K562 (cell line): ENCODE measurements at regions not wholly inside any gene's neighbourhood (a gene's known extent, or its start where the extent isn't known, plus 50 kb on each side); places are given as distances from the start of the nearest gene placed in this dataset.
A peak's percentile ranks its signal among the peaks of the same experiment; 100 is the strongest.

Experiments used
- ATAC-seq: fragments of 200-7000 bp; cut with Tn5 transposase; 3 replicates; pipeline ENCODE4 v1.9.1; 2020; ENCODE audit warnings: moderate library complexity
- BruUV-seq: library from RNA; stranded (reverse); fragments of 400-500 nt; replicated peaks from 2 replicates; lab custom pipeline; 2021; lab: Mats Ljungman, UMichigan
- CTCF ChIA-PET: fragments of 300-600 bp; formaldehyde crosslinking; extraction: SDS; loops from one replicate; lab custom pipeline; 2021; ENCODE audit warnings: low intra/inter-chr PET ratio; lab: Yijun Ruan, JAX
- POLR2A ChIA-PET: fragments of 300-600, 350-650 bp; sonication (Branson Sonifier 250); formaldehyde crosslinking; extraction: SDS; loops from one replicate; lab custom pipeline; 2021; ENCODE audit warnings: antibody characterized with exemption, inconsistent platforms; lab: Yijun Ruan, JAX
- DNase-seq, 4 experiments: peaks; one replicate each; pipeline versions ENCODE4 v3.0.0 to v3.0.0-alpha.2; 2011 to 2018; ENCODE audit warnings: low spot score in 3 of 4, mixed read lengths in 3 of 4; ENCODE audit errors: extremely low read depth in 1 of 4
- FAIRE-seq: peaks from 2 replicates; lab custom pipeline; 2011; peaks lifted over from hg19 to GRCh38; lab: Jason Lieb, UNC
- H2AFZ ChIP-seq: 2 replicates; pipeline ENCODE4 v1.6.0; 2011; ENCODE audit warnings: low read depth, low read length, control low read depth, inconsistent platforms
- H3K27ac ChIP-seq: fragments of 200-600 bp; 3 replicates; pipeline ENCODE4 v1.8.0; 2011; ENCODE audit warnings: low read depth, mild to moderate bottlenecking, control low read depth, inconsistent platforms, low read length, moderate library complexity, mixed read lengths; ENCODE audit errors: extremely low read depth
- H3K27me3 ChIP-seq, 2 experiments: fragments of 300-600 bp in 1 of 2; 2 replicates in 1 of 2; 3 replicates in 1 of 2; pipeline versions ENCODE4 v1.6.0 to v1.8.0; 2011; ENCODE audit warnings: inconsistent platforms in 2 of 2, low read length in 2 of 2, mild to moderate bottlenecking in 1 of 2, mixed read lengths in 1 of 2, moderate library complexity in 1 of 2; ENCODE audit not compliant: control insufficient read depth in 2 of 2, insufficient read depth in 2 of 2
- H3K36me3 ChIP-seq: fragments of 300-600 bp; 3 replicates; pipeline ENCODE4 v1.8.0; 2011; ENCODE audit warnings: mild to moderate bottlenecking, low read length, inconsistent platforms; ENCODE audit not compliant: control insufficient read depth, insufficient read depth
- H3K4me1 ChIP-seq, 2 experiments: fragments of 200-600 bp in 1 of 2; replicated peaks in 1 of 2; 2 replicates in 1 of 2; 3 replicates in 1 of 2; pipeline versions ENCODE4 v1.5.1 to v1.8.0; 2011; ENCODE audit warnings: inconsistent platforms in 2 of 2, low read length in 2 of 2, mild to moderate bottlenecking in 1 of 2, mixed read lengths in 1 of 2, moderate library complexity in 1 of 2; ENCODE audit not compliant: control insufficient read depth in 2 of 2, insufficient read depth in 2 of 2
- H3K4me2 ChIP-seq: 2 replicates; pipeline ENCODE4 v1.6.1; 2011; ENCODE audit warnings: low read length, control low read depth, inconsistent platforms, mixed read lengths; ENCODE audit not compliant: insufficient read depth
- H3K4me3 ChIP-seq: fragments of 200-600 bp; sonication (generic), shearing (Covaris generic); 2 replicates; pipeline ENCODE4 v1.5.1; 2016; ENCODE audit warnings: control low read depth, inconsistent platforms
- H3K79me2 ChIP-seq: fragments of 200-600 bp; 3 replicates; pipeline ENCODE4 v1.8.0; 2011; ENCODE audit warnings: low read length, inconsistent platforms; ENCODE audit not compliant: control insufficient read depth, insufficient read depth
- H3K9ac ChIP-seq, 2 experiments: 2 replicates each; pipeline versions ENCODE4 v1.6.0 to v1.6.1; 2011; ENCODE audit warnings: low read depth in 2 of 2, low read length in 2 of 2, control low read depth in 1 of 2, inconsistent platforms in 1 of 2, mild to moderate bottlenecking in 1 of 2, mixed read lengths in 1 of 2; ENCODE audit not compliant: insufficient read depth in 1 of 2
- H3K9me1 ChIP-seq: one replicate; pipeline ENCODE4 v1.6.0; 2011; ENCODE audit warnings: inconsistent platforms, mild to moderate bottlenecking, low read length, moderate library complexity; ENCODE audit not compliant: control insufficient read depth, insufficient read depth
- H3K9me3 ChIP-seq: replicated peaks from 2 replicates; pipeline ENCODE4 v1.5.1; 2011; ENCODE audit warnings: low read depth, low read length, inconsistent platforms; ENCODE audit not compliant: control insufficient read depth, insufficient read depth
- H4K20me1 ChIP-seq: replicated peaks from 2 replicates; pipeline ENCODE4 v1.6.1; 2011; ENCODE audit warnings: low read length, inconsistent platforms, mixed read lengths; ENCODE audit not compliant: control insufficient read depth, insufficient read depth
- AFF1 ChIP-seq, 2 experiments: fragments of 450-650 bp; IDR thresholded peaks; 2 replicates each; pipeline ENCODE4 v1.6.1; 2018; ENCODE audit warnings: mild to moderate bottlenecking in 2 of 2, low read depth in 1 of 2; ENCODE audit not compliant: partially characterized antibody in 2 of 2
- ARHGAP35 ChIP-seq: fragments of 450-650 bp; IDR thresholded peaks from 2 replicates; pipeline ENCODE4 v1.6.1; 2018; ENCODE audit not compliant: partially characterized antibody
- CBFA2T3 ChIP-seq: fragments of 450-650 bp; IDR thresholded peaks from 2 replicates; pipeline ENCODE4 v1.6.1; 2017
- CHD2 ChIP-seq: IDR thresholded peaks from 2 replicates; pipeline ENCODE4 v1.6.1; 2011; ENCODE audit warnings: low read depth, low read length
- HNRNPH1 ChIP-seq: fragments of 200-400 bp; formaldehyde crosslinking; optimal IDR thresholded peaks from 2 replicates; pipeline ENCODE3; 2017; ENCODE audit warnings: low read depth, mild to moderate bottlenecking, low read length, moderate library complexity
- POLR2AphosphoS2 ChIP-seq: IDR thresholded peaks from 2 replicates; pipeline ENCODE4 v1.6.1; 2012; ENCODE audit warnings: low read length, improper control_type of control experiment
- POLR2H ChIP-seq: IDR thresholded peaks from 2 replicates; pipeline ENCODE4 v1.6.1; 2016; ENCODE audit warnings: missing genetic modification characterization, low read depth, mild to moderate bottlenecking, control low read depth, missing compliant biosample characterization, moderate library complexity
- SNIP1 ChIP-seq: fragments of 450-650 bp; IDR thresholded peaks from 2 replicates; pipeline ENCODE4 v1.7.1; 2017; ENCODE audit warnings: low read depth, mild to moderate bottlenecking
- TCF3 ChIP-seq: sonication (generic); formaldehyde crosslinking; IDR thresholded peaks from 2 replicates; pipeline ENCODE4 v1.4.0; 2020; ENCODE audit warnings: mild to moderate bottlenecking, missing genetic modification reagents
- TFE3 ChIP-seq: fragments of 450-650 bp; formaldehyde crosslinking; IDR thresholded peaks from 2 replicates; pipeline ENCODE4 v1.4.0; 2020; ENCODE audit warnings: mild to moderate bottlenecking, mixed read lengths
- USF2 ChIP-seq: sonication (generic); formaldehyde crosslinking; IDR thresholded peaks from 2 replicates; pipeline ENCODE4 v1.5.0; 2020; ENCODE audit warnings: missing genetic modification reagents
- ZC3H4 ChIP-seq: sonication (generic); formaldehyde crosslinking; IDR thresholded peaks from 2 replicates; pipeline ENCODE4 v1.9.0; 2021; ENCODE audit warnings: missing genetic modification reagents, borderline replicate concordance
- ZKSCAN1 ChIP-seq: fragments of 150-350 bp; IDR thresholded peaks from 2 replicates; pipeline ENCODE4 v1.6.1; 2016; ENCODE audit warnings: low read depth, low read length
- ZNF124 ChIP-seq: sonication (generic); formaldehyde crosslinking; IDR thresholded peaks from 2 replicates; pipeline ENCODE4 v1.8.1; 2022; ENCODE audit warnings: missing genetic modification reagents
- ZNF184 ChIP-seq: sonication (generic); formaldehyde crosslinking; IDR thresholded peaks from 2 replicates; pipeline ENCODE4 v1.5.0; 2020; ENCODE audit warnings: missing genetic modification reagents
- ZNF197 ChIP-seq: fragments of 200-800 bp; sonication (Bioruptor generic); IDR thresholded peaks from 2 replicates; pipeline ENCODE4 v1.6.1; 2016; ENCODE audit warnings: low read depth, missing genetic modification characterization, missing compliant biosample characterization
- ZNF232 ChIP-seq: sonication (generic); formaldehyde crosslinking; IDR thresholded peaks from 2 replicates; pipeline ENCODE4 v1.8.0; 2022; ENCODE audit warnings: mild to moderate bottlenecking, missing genetic modification reagents
- ZNF717 ChIP-seq: fragments of 250-450 bp; sonication (Bioruptor Pico); IDR thresholded peaks from 2 replicates; pipeline ENCODE4 v1.5.0; 2021
- ZSCAN29 ChIP-seq: fragments of 450-650 bp; IDR thresholded peaks from 2 replicates; pipeline ENCODE4 v1.6.1; 2017
- WGBS: fragments of 100-300 bp; shearing (Covaris generic); methylation state at CpG from one replicate; pipeline ENCODE4 v1.1.6; 2016; ENCODE audit warnings: low coverage, mixed read lengths; ENCODE audit not compliant: insufficient coverage; ENCODE audit errors: missing lambda C conversion rate; 5-methylcytosine and 5-hydroxymethylcytosine counted together
- in situ Hi-C: fragments of 300-500 bp; cut with MboI; formaldehyde crosslinking; loops from 4 replicates; pipeline ENCODE4 v1.15.0; 2018; ENCODE audit warnings: inconsistent platforms, mixed read lengths
- intact Hi-C: fragments of 100-400 bp; cut with micrococcal nuclease; formaldehyde crosslinking; loops from 2 replicates; pipeline ENCODE4 v1.14.2; 2022

GRCh38 chr6:21523652-21524051 is 69.9 kb upstream of the SOX4 start:
- ATAC-seq: no peak; the same call in 2 of the 3 replicates
- Histone ChIP-seq H3K9me1 (no peaks in the 10 kb centered on the region), H3K9ac (no peak overlapping the region), H3K9me3 (no peaks in the 10 kb centered on the region), H3K4me1 (no peaks in the 10 kb centered on the region), H3K27me3 (peaks cover 15 to 19% of the 10 kb centered on the region in 2 experiments; a peak in 4 of 5 replicates), H3K36me3 (no peaks in the 10 kb centered on the region), H3K4me3 (no peak overlapping the region), H2AFZ (no peak overlapping the region), H3K27ac (no peak overlapping the region), H3K79me2 (no peaks in the 10 kb centered on the region), H3K4me2 (no peak overlapping the region), H4K20me1 (no peaks in the 10 kb centered on the region)
- intact Hi-C loops (no loop called here), in situ Hi-C loops (no loop called here)
- 2% methylated on average over 3 of the region's 3 CpGs for WGBS
- CTCF ChIA-PET: no interaction called here
- BruUV-seq: no TSS peak
- POLR2A ChIA-PET: interaction anchor here (1.3 kb wide), 1 partner anchor 12 kb away, joined by 6 read pairs; no protein-coding TSS in a partner anchor
- peak in 2 of 4 experiments; percentile 16 to 18 for DNase-seq
- FAIRE-seq: no peak
- TF ChIP-seq USF2 (peak; percentile 36), ZNF184 (CRISPR knock-in tag) (no peak), ZNF232 (no peak), ZC3H4 (CRISPR knock-in tag) (no peak), CHD2 (no peak), TFE3 (no peak), CBFA2T3 (peak; percentile 50), POLR2AphosphoS2 (no peak), ZNF124 (CRISPR knock-in tag) (no peak), TCF3 (CRISPR knock-in tag) (0 out of 2 replicates have a peak, but pooled peaks have one; percentile 23), ZKSCAN1 (no peak), POLR2H (tag) (no peak), ZSCAN29 (no peak), ARHGAP35 (no peak), ZNF197 (CRISPR knock-in tag) (no peak), SNIP1 (no peak), HNRNPH1 (no peak), ZNF717 (CRISPR knock-in tag) (no peak), AFF1 (IDR thresholded peaks at IDR 0.05; ENCODE audit: low read depth in 1 of 2, partially characterized antibody in 2 of 2) (no peak)
